Mesothelial cell of epicardium (in vitro differentiated cells): ENCODE measurements at regions not wholly inside any gene's neighbourhood (a gene's known extent, or its start where the extent isn't known, plus 50 kb on each side); places are given as distances from the start of the nearest gene placed in this dataset.

Experiments used
- DNase-seq, 2 experiments: peaks; one replicate each; pipeline ENCODE4 v3.0.0; 2021; ENCODE audit warnings: low spot score in 2 of 2; ENCODE audit not compliant: unreplicated experiment in 2 of 2
- H3K27ac Mint-ChIP-seq: 2 replicates; pipeline ENCODE4 v1.8.0; 2021; ENCODE audit warnings: mixed read lengths
- H3K27me3 Mint-ChIP-seq: 2 replicates; pipeline ENCODE4 v1.8.0; 2021; ENCODE audit warnings: low read depth, mixed read lengths
- H3K36me3 Mint-ChIP-seq: 2 replicates; pipeline ENCODE4 v1.8.0; 2021; ENCODE audit warnings: mixed read lengths
- H3K4me1 Mint-ChIP-seq: 2 replicates; pipeline ENCODE4 v1.8.0; 2021; ENCODE audit warnings: mixed read lengths
- H3K4me3 Mint-ChIP-seq: 2 replicates; pipeline ENCODE4 v1.8.0; 2021; ENCODE audit warnings: mild to moderate bottlenecking, moderate library complexity, mixed read lengths
- H3K9me3 Mint-ChIP-seq: 2 replicates; pipeline ENCODE4 v1.8.0; 2021; ENCODE audit warnings: mixed read lengths
- TF ChIP-seq, protein P1 (sequence below): fragments of 200-600 bp; sonication (generic); IDR thresholded peaks from one replicate; pipeline ENCODE4 v1.5.0; 2021; ENCODE audit warnings: antibody characterized with exemption; ENCODE audit not compliant: unreplicated experiment

DNA sequence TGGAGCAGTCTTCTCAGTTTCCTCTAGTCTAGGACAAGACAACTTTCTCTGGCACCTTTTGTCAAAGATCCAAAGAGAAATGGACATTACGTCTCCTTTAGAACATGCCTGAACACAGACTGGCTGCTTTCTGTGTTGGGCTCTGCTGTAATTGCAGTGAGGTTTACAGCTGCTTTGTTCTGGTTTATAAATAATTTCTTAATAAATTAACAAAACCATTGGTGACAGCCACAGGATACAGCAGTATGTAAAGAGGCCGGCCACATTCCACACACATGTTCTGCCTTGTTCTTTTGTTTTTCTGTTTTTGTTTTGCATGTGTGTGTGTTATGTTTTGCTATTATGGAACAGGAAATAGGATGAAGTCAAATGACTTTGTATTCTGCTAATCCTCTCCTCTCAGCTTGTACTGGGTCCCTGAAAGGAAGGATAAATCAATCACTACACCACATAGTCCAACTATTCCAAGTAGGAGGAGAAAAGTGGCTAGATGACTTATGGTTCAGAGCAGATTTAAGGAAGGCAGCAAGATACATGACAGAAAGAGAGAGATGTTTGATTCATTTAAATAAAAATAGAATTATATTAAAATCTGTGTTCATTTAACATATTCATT lies 161.5 kb upstream of the ESRRG start:
- DNase-seq, result no peak
- TF ChIP-seq, protein P1, sequence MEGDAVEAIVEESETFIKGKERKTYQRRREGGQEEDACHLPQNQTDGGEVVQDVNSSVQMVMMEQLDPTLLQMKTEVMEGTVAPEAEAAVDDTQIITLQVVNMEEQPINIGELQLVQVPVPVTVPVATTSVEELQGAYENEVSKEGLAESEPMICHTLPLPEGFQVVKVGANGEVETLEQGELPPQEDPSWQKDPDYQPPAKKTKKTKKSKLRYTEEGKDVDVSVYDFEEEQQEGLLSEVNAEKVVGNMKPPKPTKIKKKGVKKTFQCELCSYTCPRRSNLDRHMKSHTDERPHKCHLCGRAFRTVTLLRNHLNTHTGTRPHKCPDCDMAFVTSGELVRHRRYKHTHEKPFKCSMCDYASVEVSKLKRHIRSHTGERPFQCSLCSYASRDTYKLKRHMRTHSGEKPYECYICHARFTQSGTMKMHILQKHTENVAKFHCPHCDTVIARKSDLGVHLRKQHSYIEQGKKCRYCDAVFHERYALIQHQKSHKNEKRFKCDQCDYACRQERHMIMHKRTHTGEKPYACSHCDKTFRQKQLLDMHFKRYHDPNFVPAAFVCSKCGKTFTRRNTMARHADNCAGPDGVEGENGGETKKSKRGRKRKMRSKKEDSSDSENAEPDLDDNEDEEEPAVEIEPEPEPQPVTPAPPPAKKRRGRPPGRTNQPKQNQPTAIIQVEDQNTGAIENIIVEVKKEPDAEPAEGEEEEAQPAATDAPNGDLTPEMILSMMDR, result no peak
- H3K27ac Mint-ChIP-seq, result peak overlapping the region; percentile 58
- H3K4me3 Mint-ChIP-seq, result no peak overlapping the region
- H3K27me3 Mint-ChIP-seq, result peaks cover 16% of the 10 kb centered on the region
- no peaks in the 10 kb centered on the region for H3K9me3 Mint-ChIP-seq
- H3K36me3 Mint-ChIP-seq, result no peaks in the 10 kb centered on the region
- peaks cover 10% of the 10 kb centered on the region for H3K4me1 Mint-ChIP-seq

GRCh38 chr1:216883518-216883917 lies 160.3 kb upstream of the ESRRG start:
- TF ChIP-seq, protein P1, result no peak
- Mint-ChIP-seq H3K36me3 (no peaks in the 10 kb centered on the region), H3K4me1 (peaks cover 17% of the 10 kb centered on the region), H3K4me3 (no peak overlapping the region), H3K27me3 (peaks cover 8% of the 10 kb centered on the region), H3K27ac (no peak overlapping the region), H3K9me3 (peaks cover 2% of the 10 kb centered on the region)
- no peak for DNase-seq

GRCh38 chr1:216881695-216882094 lies 158.5 kb upstream of the ESRRG start:
- peaks cover 5% of the 10 kb centered on the region for H3K9me3 Mint-ChIP-seq

DNA sequence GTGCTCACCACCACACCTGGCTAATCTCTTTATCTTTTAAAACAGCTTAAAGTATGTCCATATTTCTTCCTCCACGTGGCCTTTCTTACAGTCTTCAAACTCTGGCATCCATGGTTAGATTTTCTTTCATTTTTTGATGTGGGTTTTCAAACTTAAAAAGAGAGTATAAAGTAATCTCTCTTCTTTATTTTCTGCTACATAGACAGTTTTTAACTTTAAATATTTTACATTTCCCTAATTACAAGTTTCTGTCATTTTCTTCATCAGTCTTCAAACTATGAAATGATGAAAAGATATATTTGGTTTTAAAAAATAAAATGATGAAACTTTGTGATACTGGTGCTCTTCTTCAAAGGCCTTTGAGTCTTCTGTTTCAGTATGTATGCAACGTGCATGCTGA lies 143.5 kb upstream of the ESRRG start:
- no peak overlapping the region for H3K4me3 Mint-ChIP-seq
- H3K27me3 Mint-ChIP-seq, result peaks cover 14% of the 10 kb centered on the region
- H3K9me3 Mint-ChIP-seq, result peaks cover 4% of the 10 kb centered on the region
- no peak overlapping the region for H3K27ac Mint-ChIP-seq
- H3K36me3 Mint-ChIP-seq, result no peaks in the 10 kb centered on the region
- no peaks in the 10 kb centered on the region for H3K4me1 Mint-ChIP-seq
- DNase-seq, result no peak
- TF ChIP-seq, protein P1, result no peak

More at GRCh38 chr1:216881695-216882094, 158.5 kb upstream of the ESRRG start:
- H3K4me1 Mint-ChIP-seq, result peaks cover 17% of the 10 kb centered on the region
- H3K4me3 Mint-ChIP-seq, result no peak overlapping the region
- H3K27ac Mint-ChIP-seq, result no peak overlapping the region
- no peaks in the 10 kb centered on the region for H3K27me3 Mint-ChIP-seq
- TF ChIP-seq, protein P1, result no peak
- H3K36me3 Mint-ChIP-seq, result no peaks in the 10 kb centered on the region
- DNase-seq, result no peak

DNA sequence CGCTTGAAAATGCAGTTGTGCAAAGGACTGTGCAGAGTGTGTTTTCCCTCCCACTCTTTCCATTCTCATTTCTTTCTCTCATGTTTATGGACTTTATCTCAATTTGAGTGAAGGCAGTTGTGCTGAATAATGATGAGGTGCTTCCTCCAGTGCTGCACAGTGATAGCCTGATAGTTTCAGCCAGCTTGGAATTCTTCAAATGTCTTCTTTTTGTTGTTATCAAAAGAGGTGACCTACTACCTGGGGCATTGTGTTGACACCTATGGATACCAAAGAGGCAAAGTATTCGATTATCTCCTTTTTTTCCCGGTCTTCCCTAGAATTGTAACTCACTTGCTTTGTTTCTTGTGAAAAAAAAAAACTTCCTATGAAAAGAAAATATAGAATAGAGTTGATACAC lies 132.6 kb upstream of the ESRRG start:
- DNase-seq, result no peak
- no peak overlapping the region for H3K27ac Mint-ChIP-seq
- H3K4me3 Mint-ChIP-seq, result no peak overlapping the region
- peaks cover 68% of the 10 kb centered on the region for H3K27me3 Mint-ChIP-seq
- no peaks in the 10 kb centered on the region for H3K9me3 Mint-ChIP-seq
- no peaks in the 10 kb centered on the region for H3K36me3 Mint-ChIP-seq
- TF ChIP-seq, protein P1, result no peak
- peaks cover 3% of the 10 kb centered on the region for H3K4me1 Mint-ChIP-seq
